Loucy (cell line): ENCODE measurements at regions not wholly inside any gene's neighbourhood (a gene's known extent, or its start where the extent isn't known, plus 50 kb on each side); places are given as distances from the start of the nearest gene placed in this dataset.

Source experiments
- CTCF ChIP-seq: fragments of 200-600 bp; sonication (generic); conservative IDR thresholded peaks from 2 replicates; pipeline ENCODE4 v1.5.1; 2014; ENCODE audit warnings: mild to moderate bottlenecking, antibody characterized with exemption, low read length
- EZH2phosphoT487 ChIP-seq: fragments of 200-600 bp; IDR thresholded peaks from 2 replicates; pipeline ENCODE4 v1.6.1; 2018; ENCODE audit warnings: antibody characterized with exemption, mild to moderate bottlenecking, moderate library complexity, borderline replicate concordance

DNA sequence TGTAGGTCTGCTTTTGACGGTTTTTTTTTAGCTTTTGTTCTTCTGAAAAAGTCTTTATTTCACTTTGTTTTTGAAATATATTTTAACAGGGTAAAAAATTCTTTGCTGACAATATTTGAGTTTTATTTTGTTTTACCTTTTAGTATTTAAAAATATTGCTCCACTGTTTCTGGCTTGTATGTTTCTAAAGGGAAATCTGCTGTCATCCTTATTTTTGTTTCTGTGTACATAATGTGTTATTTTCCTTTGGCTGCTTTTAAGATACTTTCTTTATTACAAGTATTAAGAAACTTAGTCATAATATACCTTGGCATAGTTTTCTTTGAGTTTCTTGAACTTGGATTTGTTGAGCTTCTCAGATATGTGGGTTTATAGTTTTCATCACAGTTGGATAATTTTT is 88.6 kb upstream of the SPACA1 start:
- TF ChIP-seq CTCF (no peak), EZH2phosphoT487 (no peak)
